ENCODE measurements at regions not wholly inside any gene's neighbourhood (a gene's known extent, or its start where the extent isn't known, plus 50 kb on each side); places are given as distances from the start of the nearest gene placed in this dataset.

DNA sequence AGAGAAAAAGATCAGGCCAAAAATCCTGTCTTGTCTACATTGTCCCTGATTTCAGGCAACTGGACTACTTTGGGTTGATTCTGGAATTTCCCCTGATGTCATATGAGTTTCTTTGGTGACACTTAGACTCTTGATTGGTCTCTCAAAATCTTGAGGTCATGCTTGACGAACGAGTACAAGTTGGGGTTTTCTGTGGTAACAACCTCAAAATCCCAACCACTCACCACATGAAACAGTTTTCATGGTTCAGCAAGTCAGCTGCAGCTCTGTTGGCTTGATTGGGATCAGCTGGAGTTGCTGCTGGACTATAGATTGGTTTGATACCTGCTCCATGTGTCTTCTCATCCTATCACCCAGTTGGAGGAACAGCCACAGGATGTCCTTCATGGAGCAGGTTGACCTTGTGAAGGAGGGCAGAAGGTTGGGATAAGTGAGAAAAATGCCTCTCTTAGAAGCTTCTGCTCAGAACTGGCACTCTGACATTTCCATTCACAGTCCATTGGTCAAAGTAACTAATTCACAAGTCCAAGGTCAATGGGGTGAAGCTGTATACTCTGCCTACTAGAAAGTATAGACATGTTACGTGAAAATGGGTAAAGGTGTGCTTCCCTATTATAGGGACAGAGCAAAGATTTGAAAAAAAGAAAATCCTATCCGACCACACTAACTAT, 284.5 kb downstream of the SH3GL2 start:
- Histone ChIP-seq H3K4me1 (no peaks in the 10 kb centered on the region), H3K36me3 (ENCODE audit: control insufficient read depth, insufficient read depth, low read length) (no peaks in the 10 kb centered on the region), H3K27me3 (replicated peaks; ENCODE audit: control insufficient read depth, insufficient read depth, low read length) (no peaks in the 10 kb centered on the region), H3K9me3 (no peaks in the 10 kb centered on the region), H3K4me3 (ENCODE audit: low read depth, low read length) (no peak overlapping the region)
- ChIA-PET CTCF (no interaction called here), POLR2A (no interaction called here)
- no peaks in the 10 kb centered on the region for H3K36me3 Mint-ChIP-seq (ENCODE audit: insufficient read depth, unreplicated experiment)
- H3K27me3 Mint-ChIP-seq (ENCODE audit: insufficient read depth, unreplicated experiment), result peaks cover 2% of the 10 kb centered on the region
- H3K9me3 Mint-ChIP-seq (ENCODE audit: unreplicated experiment), result no peaks in the 10 kb centered on the region
- H3K27ac Mint-ChIP-seq (ENCODE audit: unreplicated experiment), result no peak overlapping the region
- intact Hi-C loops (cut with micrococcal nuclease; ENCODE audit: unreplicated experiment), result no loop called here
- no TSS peak for BruUV-seq (replicated peaks)
- no peak for DNase-seq
- no peak overlapping the region for H3K4me3 Mint-ChIP-seq (ENCODE audit: unreplicated experiment)
- TF ChIP-seq, protein P1, sequence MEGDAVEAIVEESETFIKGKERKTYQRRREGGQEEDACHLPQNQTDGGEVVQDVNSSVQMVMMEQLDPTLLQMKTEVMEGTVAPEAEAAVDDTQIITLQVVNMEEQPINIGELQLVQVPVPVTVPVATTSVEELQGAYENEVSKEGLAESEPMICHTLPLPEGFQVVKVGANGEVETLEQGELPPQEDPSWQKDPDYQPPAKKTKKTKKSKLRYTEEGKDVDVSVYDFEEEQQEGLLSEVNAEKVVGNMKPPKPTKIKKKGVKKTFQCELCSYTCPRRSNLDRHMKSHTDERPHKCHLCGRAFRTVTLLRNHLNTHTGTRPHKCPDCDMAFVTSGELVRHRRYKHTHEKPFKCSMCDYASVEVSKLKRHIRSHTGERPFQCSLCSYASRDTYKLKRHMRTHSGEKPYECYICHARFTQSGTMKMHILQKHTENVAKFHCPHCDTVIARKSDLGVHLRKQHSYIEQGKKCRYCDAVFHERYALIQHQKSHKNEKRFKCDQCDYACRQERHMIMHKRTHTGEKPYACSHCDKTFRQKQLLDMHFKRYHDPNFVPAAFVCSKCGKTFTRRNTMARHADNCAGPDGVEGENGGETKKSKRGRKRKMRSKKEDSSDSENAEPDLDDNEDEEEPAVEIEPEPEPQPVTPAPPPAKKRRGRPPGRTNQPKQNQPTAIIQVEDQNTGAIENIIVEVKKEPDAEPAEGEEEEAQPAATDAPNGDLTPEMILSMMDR (IDR thresholded peaks at IDR 0.05; ENCODE audit: insufficient read depth in 1 of 2, low read depth in 1 of 2, low read length in 1 of 2, severe bottlenecking in 1 of 2, unreplicated experiment in 1 of 2), result no peak
- no peaks in the 10 kb centered on the region for H3K4me1 Mint-ChIP-seq (ENCODE audit: low read depth, unreplicated experiment)

DNA sequence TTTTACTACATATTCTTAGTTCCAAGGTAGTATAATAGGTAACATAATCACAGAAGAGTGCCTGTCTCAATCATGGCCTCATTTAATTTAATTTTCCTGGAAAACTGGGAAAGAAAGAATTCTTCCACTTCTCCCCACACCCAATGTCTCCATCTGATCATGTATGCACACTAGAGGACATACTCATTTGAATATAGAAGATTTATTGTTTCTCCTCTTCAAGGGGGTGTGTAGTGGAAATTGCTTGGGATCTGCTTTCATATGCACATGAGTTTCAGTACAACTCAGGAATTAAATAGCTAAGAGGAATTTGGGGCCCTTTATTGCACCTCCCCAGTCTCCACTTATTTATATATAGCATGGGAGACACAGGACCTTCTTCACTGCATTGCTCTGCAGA, 285.1 kb downstream of the SH3GL2 start:
- intact Hi-C loops (cut with micrococcal nuclease; ENCODE audit: unreplicated experiment), result no loop called here
- no peaks in the 10 kb centered on the region for H3K27me3 ChIP-seq (replicated peaks; ENCODE audit: control insufficient read depth, insufficient read depth, low read length)
- no peak overlapping the region for H3K27ac Mint-ChIP-seq (ENCODE audit: unreplicated experiment)
- no peaks in the 10 kb centered on the region for H3K36me3 Mint-ChIP-seq (ENCODE audit: insufficient read depth, unreplicated experiment)
- H3K4me3 Mint-ChIP-seq (ENCODE audit: unreplicated experiment), result no peak overlapping the region
- H3K27me3 Mint-ChIP-seq (ENCODE audit: insufficient read depth, unreplicated experiment), result peaks cover 4% of the 10 kb centered on the region
- BruUV-seq (replicated peaks), result no TSS peak
- no peaks in the 10 kb centered on the region for H3K9me3 Mint-ChIP-seq (ENCODE audit: unreplicated experiment)
- no peaks in the 10 kb centered on the region for H3K4me1 ChIP-seq
- H3K9me3 ChIP-seq, result no peaks in the 10 kb centered on the region
- H3K4me1 Mint-ChIP-seq (ENCODE audit: low read depth, unreplicated experiment), result no peaks in the 10 kb centered on the region
- ChIA-PET CTCF (no interaction called here), POLR2A (no interaction called here)
- no peaks in the 10 kb centered on the region for H3K36me3 ChIP-seq (ENCODE audit: control insufficient read depth, insufficient read depth, low read length)
- TF ChIP-seq, protein P1 (IDR thresholded peaks at IDR 0.05; ENCODE audit: insufficient read depth in 1 of 2, low read depth in 1 of 2, low read length in 1 of 2, severe bottlenecking in 1 of 2, unreplicated experiment in 1 of 2), result no peak
- H3K4me3 ChIP-seq (ENCODE audit: low read depth, low read length), result no peak overlapping the region
- no peak for DNase-seq

DNA sequence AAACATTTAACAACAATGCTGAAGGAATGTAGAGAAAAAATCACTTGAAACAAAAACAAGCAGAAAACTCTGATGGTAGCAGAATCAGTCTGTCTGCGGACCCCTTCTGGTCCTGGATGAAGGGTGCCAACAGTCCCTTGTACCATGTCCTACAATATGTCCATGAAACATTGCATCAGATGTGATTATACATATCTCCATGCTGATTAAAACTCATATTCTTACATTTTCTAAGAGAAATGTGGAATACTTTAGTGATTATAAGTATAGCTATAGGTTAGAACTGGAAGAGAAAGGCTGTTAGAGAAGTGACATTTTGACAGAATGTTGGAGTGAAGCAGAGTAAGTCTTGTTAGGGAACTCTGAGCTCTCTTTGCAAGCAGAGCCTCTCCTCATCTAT, 286.1 kb downstream of the SH3GL2 start:
- ChIA-PET POLR2A (no interaction called here), CTCF (no interaction called here)
- Histone ChIP-seq H3K36me3 (ENCODE audit: control insufficient read depth, insufficient read depth, low read length) (no peaks in the 10 kb centered on the region), H3K4me3 (ENCODE audit: low read depth, low read length) (no peak overlapping the region), H3K9me3 (no peaks in the 10 kb centered on the region), H3K4me1 (no peaks in the 10 kb centered on the region), H3K27me3 (replicated peaks; ENCODE audit: control insufficient read depth, insufficient read depth, low read length) (no peaks in the 10 kb centered on the region)
- no peaks in the 10 kb centered on the region for H3K4me1 Mint-ChIP-seq (ENCODE audit: low read depth, unreplicated experiment)
- no peak overlapping the region for H3K4me3 Mint-ChIP-seq (ENCODE audit: unreplicated experiment)
- H3K9me3 Mint-ChIP-seq (ENCODE audit: unreplicated experiment), result no peaks in the 10 kb centered on the region
- no peak overlapping the region for H3K27ac Mint-ChIP-seq (ENCODE audit: unreplicated experiment)
- H3K27me3 Mint-ChIP-seq (ENCODE audit: insufficient read depth, unreplicated experiment), result peaks cover 8% of the 10 kb centered on the region
- H3K36me3 Mint-ChIP-seq (ENCODE audit: insufficient read depth, unreplicated experiment), result no peaks in the 10 kb centered on the region
- TF ChIP-seq, protein P1 (IDR thresholded peaks at IDR 0.05; ENCODE audit: insufficient read depth in 1 of 2, low read depth in 1 of 2, low read length in 1 of 2, severe bottlenecking in 1 of 2, unreplicated experiment in 1 of 2), result no peak
- intact Hi-C loops (cut with micrococcal nuclease; ENCODE audit: unreplicated experiment), result no loop called here
- DNase-seq, result no peak
- no TSS peak for BruUV-seq (replicated peaks)
